Calu3 (cell line): ENCODE measurements at regions not wholly inside any gene's neighbourhood (a gene's known extent, or its start where the extent isn't known, plus 50 kb on each side); places are given as distances from the start of the nearest gene placed in this dataset.
A peak's percentile ranks its signal among the peaks of the same experiment; 100 is the strongest.

Experiments used
- BruUV-seq: library from RNA; stranded (reverse); fragments of 400-500 nt; replicated peaks from 2 replicates; lab custom pipeline; 2021; lab: Mats Ljungman, UMichigan
- CTCF ChIA-PET: fragments of 300-600 bp; sonication (Branson Sonifier 250); formaldehyde crosslinking; loops from one replicate; lab custom pipeline; 2022; ENCODE audit warnings: antibody characterized with exemption; lab: Charles Lee
- DNase-seq: peaks from one replicate; pipeline ENCODE4 v3.0.0; 2022
- H3K27ac Mint-ChIP-seq: one replicate; pipeline ENCODE4 v1.8.0; 2022; ENCODE audit warnings: mixed read lengths; ENCODE audit not compliant: unreplicated experiment
- H3K27me3 Mint-ChIP-seq: one replicate; pipeline ENCODE4 v1.8.0; 2022; ENCODE audit warnings: mixed read lengths; ENCODE audit not compliant: unreplicated experiment
- H3K36me3 Mint-ChIP-seq: one replicate; pipeline ENCODE4 v1.8.0; 2022; ENCODE audit warnings: mild to moderate bottlenecking, moderate library complexity, mixed read lengths; ENCODE audit not compliant: insufficient read depth, unreplicated experiment
- H3K4me1 Mint-ChIP-seq: one replicate; pipeline ENCODE4 v1.8.0; 2022; ENCODE audit warnings: mild to moderate bottlenecking, low read depth, mixed read lengths; ENCODE audit not compliant: unreplicated experiment
- H3K4me3 Mint-ChIP-seq: one replicate; pipeline ENCODE4 v1.8.0; 2022; ENCODE audit warnings: mild to moderate bottlenecking, low read depth, moderate library complexity, mixed read lengths; ENCODE audit not compliant: unreplicated experiment
- H3K9me3 Mint-ChIP-seq: one replicate; pipeline ENCODE4 v1.8.0; 2022; ENCODE audit warnings: low read depth, mixed read lengths; ENCODE audit not compliant: unreplicated experiment
- CTCF ChIP-seq: fragments of 200-600 bp; IDR thresholded peaks from one replicate; pipeline ENCODE4 v1.8.0; 2022; ENCODE audit warnings: antibody characterized with exemption; ENCODE audit not compliant: unreplicated experiment
- intact Hi-C: fragments of 100-400 bp; cut with micrococcal nuclease; formaldehyde crosslinking; loops from one replicate; pipeline ENCODE4 v1.10.0; 2022; ENCODE audit not compliant: unreplicated experiment

DNA sequence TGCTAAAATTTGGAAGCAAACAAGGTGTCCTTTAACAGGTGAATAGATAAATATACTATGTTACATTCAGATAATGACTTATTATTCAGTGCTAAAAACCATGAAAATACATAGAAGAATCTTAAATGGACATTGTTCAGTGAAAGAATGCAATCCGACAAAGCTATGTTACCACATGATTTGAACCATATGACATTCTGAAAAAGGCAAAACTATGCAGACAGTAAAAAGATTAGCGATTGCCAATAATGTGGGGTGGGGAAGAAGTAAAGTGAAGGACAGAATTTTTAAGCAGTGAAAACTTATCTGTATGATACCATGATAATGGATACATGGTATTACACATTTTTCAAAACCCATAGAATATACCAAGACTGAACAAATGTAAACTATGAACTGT, 926.9 kb downstream of the FAT4 start:
- H3K4me3 Mint-ChIP-seq, result no peak overlapping the region
- no TSS peak for BruUV-seq
- no peak for DNase-seq
- no peaks in the 10 kb centered on the region for H3K36me3 Mint-ChIP-seq
- H3K4me1 Mint-ChIP-seq, result no peaks in the 10 kb centered on the region
- CTCF ChIA-PET, result no interaction called here
- H3K9me3 Mint-ChIP-seq, result peaks cover 2% of the 10 kb centered on the region
- no peaks in the 10 kb centered on the region for H3K27me3 Mint-ChIP-seq
- no peak for TF ChIP-seq CTCF
- H3K27ac Mint-ChIP-seq, result no peak overlapping the region
- intact Hi-C loops, result no loop called here

DNA sequence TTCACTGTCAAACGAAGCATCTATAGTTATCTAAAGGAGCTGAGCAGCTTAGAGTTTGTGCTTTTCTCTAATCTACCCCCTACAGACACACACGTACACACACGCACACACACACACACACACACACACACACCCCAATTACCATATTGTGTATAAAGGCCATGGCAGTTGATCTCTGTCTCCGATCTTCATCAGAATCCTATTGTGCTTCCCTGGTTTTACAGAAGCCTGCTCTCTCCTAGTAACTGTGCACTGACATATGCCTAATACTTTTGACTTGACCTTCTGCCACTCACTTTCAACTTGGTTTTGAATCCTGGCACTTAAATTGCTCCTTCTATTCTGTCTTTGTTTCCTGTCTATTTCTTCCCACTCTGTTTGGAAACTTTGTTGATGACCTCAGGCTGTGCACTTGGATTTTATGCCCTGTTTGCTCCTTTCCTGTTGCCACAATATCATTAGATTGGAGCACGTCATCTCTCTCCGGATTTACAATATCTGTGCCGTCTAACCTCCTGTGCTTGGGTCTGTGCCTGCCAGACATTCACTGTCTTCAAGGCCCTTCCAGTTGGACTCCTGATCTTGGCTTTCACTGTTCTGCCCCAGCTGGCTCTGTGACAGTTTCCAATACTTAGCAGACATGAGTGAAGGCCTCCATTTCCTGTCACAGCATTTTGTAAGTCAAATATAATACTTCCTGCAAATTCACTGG, 928.1 kb downstream of the FAT4 start:
- no peak for DNase-seq
- CTCF ChIA-PET, result no interaction called here
- intact Hi-C loops, result no loop called here
- no TSS peak for BruUV-seq
- Mint-ChIP-seq H3K4me3 (no peak overlapping the region), H3K9me3 (peaks cover 2% of the 10 kb centered on the region), H3K36me3 (no peaks in the 10 kb centered on the region), H3K27ac (no peak overlapping the region), H3K27me3 (no peaks in the 10 kb centered on the region), H3K4me1 (no peaks in the 10 kb centered on the region)
- TF ChIP-seq CTCF, result no peak

GRCh38 chr4:126247409-126247808, 932.7 kb downstream of the FAT4 start:
- no peak for DNase-seq
- intact Hi-C loops, result no loop called here
- Mint-ChIP-seq H3K4me1 (no peaks in the 10 kb centered on the region), H3K9me3 (peaks cover 2% of the 10 kb centered on the region), H3K27ac (no peak overlapping the region), H3K36me3 (no peaks in the 10 kb centered on the region), H3K27me3 (no peaks in the 10 kb centered on the region), H3K4me3 (peak overlapping the region; percentile 17)
- no TSS peak for BruUV-seq
- CTCF ChIA-PET, result no interaction called here
- no peak for TF ChIP-seq CTCF

- Mint-ChIP-seq H3K27ac (no peak overlapping the region), H3K27me3 (no peaks in the 10 kb centered on the region), H3K4me1 (no peaks in the 10 kb centered on the region), H3K36me3 (no peaks in the 10 kb centered on the region), H3K9me3 (peaks cover 2% of the 10 kb centered on the region), H3K4me3 (no peak overlapping the region)
- intact Hi-C loops, result no loop called here
- DNase-seq, result no peak
- TF ChIP-seq CTCF, result no peak
- BruUV-seq, result no TSS peak
- CTCF ChIA-PET, result no interaction called here
Measured at GRCh38 chr4:126250006-126250405, 935.3 kb downstream of the FAT4 start.
